Mammary epithelial cell (primary cell): ENCODE measurements at regions not wholly inside any gene's neighbourhood (a gene's known extent, or its start where the extent isn't known, plus 50 kb on each side); places are given as distances from the start of the nearest gene placed in this dataset.

Experiments used
- EZH2 ChIP-seq: IDR thresholded peaks from 2 replicates; pipeline ENCODE4 v1.6.1; 2012; ENCODE audit warnings: low read length, inconsistent platforms, borderline replicate concordance
- TF ChIP-seq, protein P1 (sequence below), 2 donors: IDR thresholded peaks in 1 of 2; conservative IDR thresholded peaks in 1 of 2; 2 replicates each; pipeline ENCODE4 v1.5.1; 2011 to 2012; ENCODE audit warnings: inconsistent platforms in 2 of 2, low read length in 2 of 2, mild to moderate bottlenecking in 2 of 2, control low read depth in 1 of 2, low read depth in 1 of 2; ENCODE audit not compliant: insufficient read depth in 1 of 2; ENCODE audit errors: extremely low read depth in 1 of 2

DNA sequence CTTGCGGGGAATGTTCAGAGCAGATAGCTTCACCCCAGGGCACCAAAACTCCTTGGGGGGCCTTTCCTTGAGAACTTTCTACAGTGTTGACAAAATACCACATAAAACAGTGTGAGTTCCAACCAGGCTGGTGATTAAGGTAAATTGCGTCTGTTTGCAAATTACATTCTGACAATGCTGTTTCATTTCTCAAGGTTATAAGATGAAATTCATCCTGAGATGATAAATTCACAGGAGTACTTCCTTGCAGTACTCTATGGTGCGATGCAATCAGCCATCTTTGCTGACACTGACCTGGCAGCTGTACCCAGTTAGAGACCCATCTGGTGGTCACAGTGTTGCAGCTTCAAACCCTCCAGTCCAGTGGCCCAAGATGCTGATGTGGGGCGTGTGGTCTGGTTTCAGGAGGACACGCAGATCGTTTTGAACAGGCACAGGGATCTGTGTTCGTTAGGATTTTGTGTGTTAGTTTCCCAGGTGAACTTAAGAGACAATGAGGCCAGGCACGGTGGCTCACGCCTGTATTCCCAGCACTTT lies 99.5 kb upstream of the SLC66A3 start:
- TF ChIP-seq, protein P1, sequence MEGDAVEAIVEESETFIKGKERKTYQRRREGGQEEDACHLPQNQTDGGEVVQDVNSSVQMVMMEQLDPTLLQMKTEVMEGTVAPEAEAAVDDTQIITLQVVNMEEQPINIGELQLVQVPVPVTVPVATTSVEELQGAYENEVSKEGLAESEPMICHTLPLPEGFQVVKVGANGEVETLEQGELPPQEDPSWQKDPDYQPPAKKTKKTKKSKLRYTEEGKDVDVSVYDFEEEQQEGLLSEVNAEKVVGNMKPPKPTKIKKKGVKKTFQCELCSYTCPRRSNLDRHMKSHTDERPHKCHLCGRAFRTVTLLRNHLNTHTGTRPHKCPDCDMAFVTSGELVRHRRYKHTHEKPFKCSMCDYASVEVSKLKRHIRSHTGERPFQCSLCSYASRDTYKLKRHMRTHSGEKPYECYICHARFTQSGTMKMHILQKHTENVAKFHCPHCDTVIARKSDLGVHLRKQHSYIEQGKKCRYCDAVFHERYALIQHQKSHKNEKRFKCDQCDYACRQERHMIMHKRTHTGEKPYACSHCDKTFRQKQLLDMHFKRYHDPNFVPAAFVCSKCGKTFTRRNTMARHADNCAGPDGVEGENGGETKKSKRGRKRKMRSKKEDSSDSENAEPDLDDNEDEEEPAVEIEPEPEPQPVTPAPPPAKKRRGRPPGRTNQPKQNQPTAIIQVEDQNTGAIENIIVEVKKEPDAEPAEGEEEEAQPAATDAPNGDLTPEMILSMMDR (conservative IDR thresholded peaks at IDR 0.05 in 1 of 2, IDR thresholded peaks at IDR 0.05 in 1 of 2; ENCODE audit: extremely low read depth in 1 of 2, insufficient read depth in 1 of 2, low read depth in 1 of 2, low read length in 2 of 2): no peak
- no peak for TF ChIP-seq EZH2
